B cell (primary cell): ENCODE measurements at regions not wholly inside any gene's neighbourhood (a gene's known extent, or its start where the extent isn't known, plus 50 kb on each side); places are given as distances from the start of the nearest gene placed in this dataset.

Experiments used
- EZH2 ChIP-seq: IDR thresholded peaks from 2 replicates; pipeline ENCODE4 v1.6.1; 2012; ENCODE audit warnings: borderline replicate concordance, low read depth, mild to moderate bottlenecking, moderate library complexity, low read length; ENCODE audit not compliant: insufficient read depth, poor library complexity, severe bottlenecking
- TF ChIP-seq, protein P1 (sequence below): fragments of 200-600 bp; IDR thresholded peaks from one replicate; pipeline ENCODE4 v1.8.0; 2022; ENCODE audit warnings: antibody characterized with exemption, mild to moderate bottlenecking

- TF ChIP-seq, protein P1, sequence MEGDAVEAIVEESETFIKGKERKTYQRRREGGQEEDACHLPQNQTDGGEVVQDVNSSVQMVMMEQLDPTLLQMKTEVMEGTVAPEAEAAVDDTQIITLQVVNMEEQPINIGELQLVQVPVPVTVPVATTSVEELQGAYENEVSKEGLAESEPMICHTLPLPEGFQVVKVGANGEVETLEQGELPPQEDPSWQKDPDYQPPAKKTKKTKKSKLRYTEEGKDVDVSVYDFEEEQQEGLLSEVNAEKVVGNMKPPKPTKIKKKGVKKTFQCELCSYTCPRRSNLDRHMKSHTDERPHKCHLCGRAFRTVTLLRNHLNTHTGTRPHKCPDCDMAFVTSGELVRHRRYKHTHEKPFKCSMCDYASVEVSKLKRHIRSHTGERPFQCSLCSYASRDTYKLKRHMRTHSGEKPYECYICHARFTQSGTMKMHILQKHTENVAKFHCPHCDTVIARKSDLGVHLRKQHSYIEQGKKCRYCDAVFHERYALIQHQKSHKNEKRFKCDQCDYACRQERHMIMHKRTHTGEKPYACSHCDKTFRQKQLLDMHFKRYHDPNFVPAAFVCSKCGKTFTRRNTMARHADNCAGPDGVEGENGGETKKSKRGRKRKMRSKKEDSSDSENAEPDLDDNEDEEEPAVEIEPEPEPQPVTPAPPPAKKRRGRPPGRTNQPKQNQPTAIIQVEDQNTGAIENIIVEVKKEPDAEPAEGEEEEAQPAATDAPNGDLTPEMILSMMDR, result no peak
- TF ChIP-seq EZH2, result no peak
Measured at GRCh38 chr6:126720304-126720703, 380.4 kb downstream of the CENPW start.
